H1 (cell line): ENCODE measurements at regions not wholly inside any gene's neighbourhood (a gene's known extent, or its start where the extent isn't known, plus 50 kb on each side); places are given as distances from the start of the nearest gene placed in this dataset.

Experiments used
- CTCF ChIA-PET: fragments of 300-600 bp; sonication (Branson Sonifier 250); formaldehyde crosslinking; loops from one replicate; lab custom pipeline; 2021; ENCODE audit not compliant: partially characterized antibody; lab: Charles Lee
- POLR2A ChIA-PET: fragments of 300-600 bp; sonication (Branson Sonifier 250); formaldehyde crosslinking; loops from one replicate; lab custom pipeline; 2021; ENCODE audit warnings: inconsistent platforms; ENCODE audit not compliant: partially characterized antibody; lab: Charles Lee
- DNase-seq, 2 experiments: peaks; one replicate each; pipeline versions ENCODE4 v3.0.0 to v3.0.0-alpha.2; 2010 to 2022; ENCODE audit warnings: low spot score in 2 of 2, low read depth in 1 of 2, mixed read lengths in 1 of 2
- FAIRE-seq: peaks from 2 replicates; lab custom pipeline; 2011; peaks lifted over from hg19 to GRCh38; lab: Jason Lieb, UNC
- H2AFZ ChIP-seq: 2 replicates; pipeline ENCODE4 v1.8.1; 2012; ENCODE audit warnings: low read length, inconsistent platforms
- H2AK5ac ChIP-seq: 2 replicates; pipeline ENCODE4 v1.6.1; 2013; ENCODE audit warnings: low read depth, low read length
- H2BK120ac ChIP-seq: replicated peaks from 2 replicates; pipeline ENCODE3; 2013; ENCODE audit warnings: low read depth, low read length, inconsistent platforms
- H2BK12ac ChIP-seq: 2 replicates; pipeline ENCODE4 v1.6.1; 2013; ENCODE audit warnings: low read depth, low read length
- H2BK15ac ChIP-seq: 2 replicates; pipeline ENCODE4 v1.6.1; 2013; ENCODE audit warnings: low read length
- H2BK20ac ChIP-seq: 2 replicates; pipeline ENCODE4 v1.6.1; 2013; ENCODE audit warnings: low read length
- H2BK5ac ChIP-seq: 2 replicates; pipeline ENCODE4 v1.6.1; 2013; ENCODE audit warnings: low read depth, low read length
- H3K14ac ChIP-seq: 2 replicates; pipeline ENCODE4 v1.6.1; 2013; ENCODE audit warnings: inconsistent platforms; ENCODE audit not compliant: insufficient read length
- H3K18ac ChIP-seq: 2 replicates; pipeline ENCODE4 v1.6.1; 2013; ENCODE audit warnings: low read length; ENCODE audit errors: extremely low read depth
- H3K23ac ChIP-seq: 2 replicates; pipeline ENCODE4 v1.6.1; 2013; ENCODE audit warnings: inconsistent platforms; ENCODE audit not compliant: insufficient read length
- H3K23me2 ChIP-seq: 2 replicates; pipeline ENCODE4 v1.6.1; 2013; ENCODE audit warnings: low read depth, low read length
- H3K27ac ChIP-seq: 2 replicates; pipeline ENCODE4 v1.6.1; 2011; ENCODE audit warnings: low read depth, low read length, inconsistent platforms
- H3K27me3 ChIP-seq, 4 experiments: replicated peaks in 1 of 4; 1 replicate in 1 of 4; 2 replicates in 3 of 4; pipeline versions ENCODE4 v1.6.1 to v1.8.1; 2011 to 2013; ENCODE audit warnings: low read length in 3 of 4, mild to moderate bottlenecking in 3 of 4, inconsistent platforms in 2 of 4, mixed read lengths in 2 of 4, moderate library complexity in 1 of 4; ENCODE audit not compliant: control insufficient read depth in 3 of 4, insufficient read depth in 3 of 4; ENCODE audit errors: extremely low read depth in 1 of 4
- H3K36me3 ChIP-seq, 4 experiments: 2 replicates each; pipeline versions ENCODE4 v1.6.1 to v1.8.1; 2011 to 2013; ENCODE audit warnings: mild to moderate bottlenecking in 4 of 4, low read length in 3 of 4, moderate library complexity in 2 of 4, control low read depth in 1 of 4, inconsistent platforms in 1 of 4; ENCODE audit not compliant: insufficient read depth in 4 of 4, control insufficient read depth in 2 of 4
- H3K4ac ChIP-seq: replicated peaks from 2 replicates; pipeline ENCODE3; 2013; ENCODE audit warnings: low read length, low read depth, mixed read lengths, inconsistent platforms; ENCODE audit not compliant: insufficient read length
- H3K4me1 ChIP-seq, 4 experiments: replicated peaks in 1 of 4; 1 replicate in 1 of 4; 2 replicates in 3 of 4; pipeline versions ENCODE4 v1.6.1 to v1.8.1; 2011 to 2013; ENCODE audit warnings: low read length in 3 of 4, inconsistent platforms in 2 of 4, mixed read lengths in 1 of 4; ENCODE audit not compliant: insufficient read depth in 4 of 4, control insufficient read depth in 3 of 4
- H3K4me2 ChIP-seq, 2 experiments: 2 replicates each; pipeline versions ENCODE4 v1.6.1 to v1.8.1; 2011 to 2013; ENCODE audit warnings: low read depth in 2 of 2, low read length in 2 of 2, control low read depth in 1 of 2, inconsistent platforms in 1 of 2, mild to moderate bottlenecking in 1 of 2; ENCODE audit not compliant: insufficient read depth in 1 of 2
- H3K4me3 ChIP-seq, 4 experiments: fragments of 200-600, 300-600 bp in 1 of 4; sonication (generic), shearing (Covaris generic), sonication (Bioruptor Twin) in 1 of 4; 2 replicates each; pipeline versions ENCODE4 v1.5.1 to v1.8.1; 2011 to 2016; ENCODE audit warnings: low read length in 4 of 4, low read depth in 3 of 4, control low read depth in 2 of 4, inconsistent platforms in 2 of 4, mild to moderate bottlenecking in 2 of 4, mixed read lengths in 1 of 4, moderate library complexity in 1 of 4; ENCODE audit not compliant: insufficient read depth in 2 of 4; ENCODE audit errors: extremely low read depth in 1 of 4
- H3K56ac ChIP-seq: replicated peaks from 2 replicates; pipeline ENCODE3; 2013; ENCODE audit warnings: low read depth, mild to moderate bottlenecking, mixed read lengths, low read length, inconsistent platforms; ENCODE audit not compliant: insufficient read length
- H3K79me1 ChIP-seq: 2 replicates; pipeline ENCODE4 v1.6.1; 2013; ENCODE audit warnings: low read depth, low read length, control low read depth
- H3K79me2 ChIP-seq, 2 experiments: 2 replicates each; pipeline versions ENCODE4 v1.6.1 to v1.8.1; 2012 to 2013; ENCODE audit warnings: low read length in 2 of 2, mild to moderate bottlenecking in 2 of 2, inconsistent platforms in 1 of 2; ENCODE audit not compliant: insufficient read depth in 2 of 2, control insufficient read depth in 1 of 2
- H3K9ac ChIP-seq, 4 experiments: replicated peaks in 1 of 4; 1 replicate in 1 of 4; 2 replicates in 3 of 4; pipeline versions ENCODE4 v1.6.1 to v1.8.1; 2011 to 2013; ENCODE audit warnings: low read depth in 3 of 4, low read length in 3 of 4, control low read depth in 2 of 4, mild to moderate bottlenecking in 2 of 4, moderate library complexity in 2 of 4, inconsistent platforms in 1 of 4; ENCODE audit errors: extremely low read depth in 1 of 4
- H3K9me3 ChIP-seq, 2 experiments: 2 replicates each; pipeline versions ENCODE4 v1.6.1 to v1.8.1; 2012 to 2013; ENCODE audit warnings: mild to moderate bottlenecking in 2 of 2, moderate library complexity in 2 of 2, control low read depth in 1 of 2, inconsistent platforms in 1 of 2, low read depth in 1 of 2, low read length in 1 of 2, mixed read lengths in 1 of 2; ENCODE audit not compliant: insufficient read depth in 2 of 2
- H4K20me1 ChIP-seq, 2 experiments: replicated peaks in 1 of 2; 2 replicates each; pipeline versions ENCODE3 to v1.8.1; 2011 to 2013; ENCODE audit warnings: inconsistent platforms in 2 of 2, low read length in 2 of 2, mild to moderate bottlenecking in 1 of 2; ENCODE audit not compliant: insufficient read depth in 2 of 2, control insufficient read depth in 1 of 2
- H4K5ac ChIP-seq: 2 replicates; pipeline ENCODE4 v1.6.1; 2013; ENCODE audit warnings: low read length, low read depth, mixed read lengths, inconsistent platforms; ENCODE audit not compliant: insufficient read length
- H4K8ac ChIP-seq: 2 replicates; pipeline ENCODE4 v1.8.0; 2013; ENCODE audit warnings: mild to moderate bottlenecking, moderate library complexity, low read length, inconsistent platforms; ENCODE audit not compliant: insufficient read depth; ENCODE audit errors: extremely low read depth
- H4K91ac ChIP-seq: replicated peaks from 2 replicates; pipeline ENCODE3; 2013; ENCODE audit warnings: low read length, mixed read lengths, inconsistent platforms; ENCODE audit not compliant: insufficient read length
- ATF3 ChIP-seq: IDR thresholded peaks from 2 replicates; pipeline ENCODE4 v1.6.1; 2011; ENCODE audit warnings: low read depth, mild to moderate bottlenecking, low read length; ENCODE audit not compliant: insufficient read depth
- EZH2 ChIP-seq: fragments of 200-600 bp; sonication (generic); IDR thresholded peaks from 2 replicates; pipeline ENCODE4 v1.7.1; 2012; ENCODE audit warnings: low read depth, mild to moderate bottlenecking, moderate library complexity, low read length, inconsistent platforms; ENCODE audit not compliant: severe bottlenecking
- HDAC6 ChIP-seq: IDR thresholded peaks from one replicate; pipeline ENCODE4 v1.7.1; 2012; ENCODE audit warnings: low read depth, mild to moderate bottlenecking, inconsistent platforms, low read length, moderate library complexity
- KDM1A ChIP-seq: fragments of 200-600, 300-600 bp; sonication (generic); IDR thresholded peaks from 2 replicates; pipeline ENCODE4 v1.7.1; 2016; ENCODE audit warnings: mild to moderate bottlenecking, low read length, borderline replicate concordance
- KDM5A ChIP-seq: fragments of 200-600 bp; IDR thresholded peaks from 2 replicates; pipeline ENCODE4 v1.7.1; 2012; ENCODE audit warnings: mild to moderate bottlenecking, low read length, inconsistent platforms, mixed read lengths
- NRF1 ChIP-seq: IDR thresholded peaks from 2 replicates; pipeline ENCODE4 v1.6.1; 2011; ENCODE audit warnings: mild to moderate bottlenecking, low read depth, low read length, improper control_type of control experiment
- POLR2AphosphoS5 ChIP-seq: IDR thresholded peaks from 2 replicates; pipeline ENCODE4 v1.6.1; 2011; ENCODE audit warnings: low read depth, low read length
- RAD21 ChIP-seq, 2 experiments: IDR thresholded peaks in 1 of 2; conservative IDR thresholded peaks in 1 of 2; 2 replicates each; pipeline ENCODE4 v1.6.1; 2011; ENCODE audit warnings: low read depth in 2 of 2, low read length in 2 of 2, improper control_type of control experiment in 1 of 2, inconsistent platforms in 1 of 2, mild to moderate bottlenecking in 1 of 2, moderate library complexity in 1 of 2
- RBBP5 ChIP-seq: IDR thresholded peaks from 2 replicates; pipeline ENCODE4 v1.7.1; 2012; ENCODE audit warnings: low read depth, mild to moderate bottlenecking, inconsistent platforms, low read length, moderate library complexity, borderline replicate concordance
- SIN3A ChIP-seq, 2 experiments: IDR thresholded peaks in 1 of 2; conservative IDR thresholded peaks in 1 of 2; 2 replicates each; pipeline ENCODE4 v1.6.1; 2011 to 2012; ENCODE audit warnings: low read length in 2 of 2, improper control_type of control experiment in 1 of 2, low read depth in 1 of 2, mild to moderate bottlenecking in 1 of 2
- SP1 ChIP-seq: IDR thresholded peaks from 2 replicates; pipeline ENCODE4 v1.6.1; 2011; ENCODE audit warnings: low read depth, low read length
- SP2 ChIP-seq: IDR thresholded peaks from 2 replicates; pipeline ENCODE4 v1.6.1; 2012; ENCODE audit warnings: mild to moderate bottlenecking, low read length, inconsistent platforms
- TAF1 ChIP-seq: IDR thresholded peaks from 2 replicates; pipeline ENCODE4 v1.6.1; 2011; ENCODE audit warnings: mild to moderate bottlenecking, low read depth, low read length
- USF2 ChIP-seq: IDR thresholded peaks from 2 replicates; pipeline ENCODE4 v1.6.1; 2011; ENCODE audit warnings: low read length, improper control_type of control experiment

GRCh38 chr13:40439928-40440327, 226.5 kb downstream of the FOXO1 start:
- Histone ChIP-seq H2BK12ac (no peak overlapping the region), H2AFZ (no peak overlapping the region), H4K5ac (no peak overlapping the region), H2AK5ac (no peak overlapping the region), H3K27me3 (no peaks in the 10 kb centered on the region), H3K56ac (no peak overlapping the region), H2BK120ac (no peak overlapping the region), H2BK20ac (no peak overlapping the region), H2BK15ac (no peak overlapping the region), H3K23ac (no peak overlapping the region), H3K79me1 (no peaks in the 10 kb centered on the region), H3K4me2 (no peak overlapping the region), H3K23me2 (no peaks in the 10 kb centered on the region), H3K9ac (no peak overlapping the region), H3K14ac (no peak overlapping the region), H3K4me3 (no peak overlapping the region), H3K4me1 (no peaks in the 10 kb centered on the region), H2BK5ac (no peak overlapping the region), H3K27ac (no peak overlapping the region), H3K36me3 (no peaks in the 10 kb centered on the region), H4K91ac (no peak overlapping the region), H3K4ac (no peak overlapping the region), H3K79me2 (no peaks in the 10 kb centered on the region), H4K8ac (no peak overlapping the region), H3K18ac (no peak overlapping the region), H3K9me3 (no peaks in the 10 kb centered on the region), H4K20me1 (no peaks in the 10 kb centered on the region)
- DNase-seq (no peak), FAIRE-seq (no peak)
- CTCF ChIA-PET: interaction anchor here (0.6 to 1.5 kb wide), 3 partner anchors 229 to 245 kb away, joined by 3 to 4 read pairs (median 3); no protein-coding TSS in a partner anchor
- POLR2A ChIA-PET: no interaction called here
- TF ChIP-seq SP1 (no peak), SIN3A (conservative IDR thresholded peaks at IDR 0.05 in 1 of 2, IDR thresholded peaks at IDR 0.05 in 1 of 2; ENCODE audit: low read depth in 1 of 2, low read length in 2 of 2) (no peak), TAF1 (no peak), HDAC6 (no peak), RBBP5 (no peak), EZH2 (no peak), NRF1 (no peak), KDM1A (no peak), SP2 (no peak), POLR2AphosphoS5 (no peak), RAD21 (IDR thresholded peaks at IDR 0.05 in 1 of 2, conservative IDR thresholded peaks at IDR 0.05 in 1 of 2; ENCODE audit: low read depth in 2 of 2, low read length in 2 of 2) (no peak), KDM5A (no peak), USF2 (no peak), ATF3 (no peak)
